ENCODE measurements at regions not wholly inside any gene's neighbourhood (a gene's known extent, or its start where the extent isn't known, plus 50 kb on each side); places are given as distances from the start of the nearest gene placed in this dataset.
A peak's percentile ranks its signal among the peaks of the same experiment; 100 is the strongest.

DNA sequence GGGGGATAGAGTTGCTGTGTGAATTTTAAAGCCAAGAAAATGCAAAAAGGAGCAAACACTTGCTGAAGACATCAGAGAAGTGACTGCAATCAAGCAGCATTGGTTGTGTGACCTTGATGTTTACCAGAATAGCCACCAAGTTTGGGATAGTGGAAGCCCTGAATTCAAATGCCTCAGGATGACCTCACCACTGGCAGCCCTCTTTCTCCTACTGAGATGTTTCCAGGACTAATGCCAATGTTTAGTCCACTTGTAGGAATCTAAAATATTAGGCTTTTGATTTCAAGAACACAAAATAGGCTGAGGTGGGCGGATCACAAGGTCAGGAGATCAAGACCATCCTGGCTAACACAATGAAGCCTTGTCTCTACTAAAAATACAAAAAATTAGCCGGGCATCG, 112.2 kb upstream of the NUDT12 start:
- no peak for DNase-seq (ENCODE audit: extremely low read depth, low read depth)
- TF ChIP-seq, protein P1, sequence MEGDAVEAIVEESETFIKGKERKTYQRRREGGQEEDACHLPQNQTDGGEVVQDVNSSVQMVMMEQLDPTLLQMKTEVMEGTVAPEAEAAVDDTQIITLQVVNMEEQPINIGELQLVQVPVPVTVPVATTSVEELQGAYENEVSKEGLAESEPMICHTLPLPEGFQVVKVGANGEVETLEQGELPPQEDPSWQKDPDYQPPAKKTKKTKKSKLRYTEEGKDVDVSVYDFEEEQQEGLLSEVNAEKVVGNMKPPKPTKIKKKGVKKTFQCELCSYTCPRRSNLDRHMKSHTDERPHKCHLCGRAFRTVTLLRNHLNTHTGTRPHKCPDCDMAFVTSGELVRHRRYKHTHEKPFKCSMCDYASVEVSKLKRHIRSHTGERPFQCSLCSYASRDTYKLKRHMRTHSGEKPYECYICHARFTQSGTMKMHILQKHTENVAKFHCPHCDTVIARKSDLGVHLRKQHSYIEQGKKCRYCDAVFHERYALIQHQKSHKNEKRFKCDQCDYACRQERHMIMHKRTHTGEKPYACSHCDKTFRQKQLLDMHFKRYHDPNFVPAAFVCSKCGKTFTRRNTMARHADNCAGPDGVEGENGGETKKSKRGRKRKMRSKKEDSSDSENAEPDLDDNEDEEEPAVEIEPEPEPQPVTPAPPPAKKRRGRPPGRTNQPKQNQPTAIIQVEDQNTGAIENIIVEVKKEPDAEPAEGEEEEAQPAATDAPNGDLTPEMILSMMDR (IDR thresholded peaks at IDR 0.05; ENCODE audit: low read depth, low read length, missing control alignments) = no peak
- H3K4me3 ChIP-seq (replicated peaks; ENCODE audit: low read depth, low read length) = no peak overlapping the region

DNA sequence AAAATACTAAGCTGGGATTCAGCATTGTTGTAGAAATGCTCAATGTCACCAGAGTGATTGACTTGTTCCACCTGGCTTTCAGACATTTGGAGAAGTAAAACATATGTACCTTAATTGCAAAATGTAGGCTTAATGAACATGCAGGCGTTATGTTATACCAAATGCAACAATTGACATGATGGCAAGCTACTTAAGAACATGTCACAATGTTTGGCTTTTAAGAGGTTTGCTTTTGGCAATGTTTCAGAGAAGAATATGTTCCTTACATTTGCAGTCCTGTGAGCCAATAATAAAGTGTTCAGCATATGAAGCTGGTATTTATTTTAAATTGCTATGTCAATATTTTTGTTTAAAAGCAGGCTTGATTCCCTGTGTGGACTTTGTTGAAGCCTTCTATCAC, 111.7 kb upstream of the NUDT12 start:
- no peak overlapping the region for H3K4me3 ChIP-seq (replicated peaks; ENCODE audit: low read depth, low read length)
- TF ChIP-seq, protein P1 (IDR thresholded peaks at IDR 0.05; ENCODE audit: low read depth, low read length, missing control alignments) = no peak
- DNase-seq (ENCODE audit: extremely low read depth, low read depth) = no peak

DNA sequence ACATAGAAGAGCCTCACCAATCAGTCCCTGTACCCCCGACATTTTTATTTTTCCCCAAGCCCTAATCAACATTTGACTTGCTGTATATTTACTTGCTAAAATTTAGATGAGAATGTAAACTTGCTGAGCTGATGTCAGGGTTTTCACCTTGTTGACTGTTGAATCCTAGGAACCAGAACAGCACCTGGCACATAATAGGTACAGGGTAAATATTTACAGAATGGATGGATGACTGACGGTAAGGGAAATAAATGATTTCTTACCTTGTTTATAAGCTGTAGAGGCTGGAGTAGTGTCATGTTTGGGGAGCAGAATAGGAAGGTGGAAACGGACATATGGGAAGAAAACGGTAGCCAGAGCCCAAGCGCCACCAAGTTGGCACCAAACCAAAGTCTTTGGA, 107.0 kb upstream of the NUDT12 start:
- H3K4me3 ChIP-seq (replicated peaks; ENCODE audit: low read depth, low read length) = no peak overlapping the region
- TF ChIP-seq, protein P1 (IDR thresholded peaks at IDR 0.05; ENCODE audit: low read depth, low read length, missing control alignments) = no peak
- DNase-seq (ENCODE audit: extremely low read depth, low read depth) = no peak

DNA sequence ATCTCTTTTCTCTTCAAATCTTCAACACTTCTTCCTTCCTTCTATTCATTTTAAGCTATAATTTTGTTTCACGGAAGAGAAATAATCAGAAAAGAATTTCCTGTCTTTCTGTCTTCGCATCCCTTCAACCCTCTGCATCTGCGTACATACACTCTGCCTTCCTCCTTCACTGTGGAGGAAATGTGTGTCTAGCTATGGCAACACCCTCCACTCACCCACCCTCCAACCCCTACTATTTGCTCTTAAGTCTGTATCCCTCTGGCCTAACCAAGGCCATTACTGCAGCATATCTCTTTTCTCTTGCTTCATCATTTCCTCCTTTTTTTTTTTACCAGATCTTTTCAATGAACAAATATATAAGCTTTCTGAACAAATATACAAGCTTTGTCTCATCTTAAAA, 105.7 kb upstream of the NUDT12 start:
- no peak overlapping the region for H3K4me3 ChIP-seq (replicated peaks; ENCODE audit: low read depth, low read length)
- TF ChIP-seq, protein P1 (IDR thresholded peaks at IDR 0.05; ENCODE audit: low read depth, low read length, missing control alignments) = no peak
- DNase-seq (ENCODE audit: extremely low read depth, low read depth) = no peak

DNA sequence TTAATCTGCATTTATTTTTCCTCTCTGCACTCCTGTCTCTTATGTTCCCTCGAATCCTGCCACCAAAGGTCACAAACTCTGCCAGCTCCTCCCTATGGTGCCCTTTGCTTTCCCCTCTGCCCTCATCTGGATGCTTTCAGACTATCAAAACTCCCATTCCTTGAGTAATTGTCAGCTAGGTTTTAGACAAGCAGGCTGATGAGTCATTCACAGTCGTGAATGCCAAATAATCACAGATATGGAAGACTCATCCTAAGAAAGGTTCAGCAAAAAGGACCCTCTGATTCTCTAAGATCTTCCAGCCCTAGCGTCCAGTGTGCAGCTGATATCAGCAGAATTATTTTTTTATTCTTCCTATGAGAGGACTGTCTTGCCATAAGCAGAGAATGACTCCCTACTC, 104.5 kb upstream of the NUDT12 start:
- TF ChIP-seq, protein P1 (IDR thresholded peaks at IDR 0.05; ENCODE audit: low read depth, low read length, missing control alignments) = no peak
- H3K4me3 ChIP-seq (replicated peaks; ENCODE audit: low read depth, low read length) = no peak overlapping the region
- no peak for DNase-seq (ENCODE audit: extremely low read depth, low read depth)

DNA sequence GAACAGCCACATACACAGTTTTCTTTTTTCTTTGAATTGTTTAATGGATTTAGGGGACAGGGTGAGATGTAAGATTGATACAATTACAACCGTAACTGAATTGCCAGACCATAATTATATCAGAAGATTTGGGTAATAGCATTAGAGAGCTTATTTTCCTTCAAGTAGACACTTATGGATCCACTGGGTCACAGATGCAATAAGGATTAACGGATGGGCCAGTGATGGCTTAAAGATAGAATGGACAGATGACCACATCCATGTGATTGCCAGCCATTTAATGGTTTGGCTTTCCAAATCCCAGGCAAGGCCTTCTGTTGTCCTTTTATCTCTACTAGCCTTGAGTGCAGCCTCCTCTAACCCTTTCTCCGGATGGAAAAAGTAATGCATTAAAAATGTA, 94.7 kb upstream of the NUDT12 start:
- DNase-seq (ENCODE audit: extremely low read depth, low read depth) = no peak
- TF ChIP-seq, protein P1 (IDR thresholded peaks at IDR 0.05; ENCODE audit: low read depth, low read length, missing control alignments) = no peak
- H3K4me3 ChIP-seq (replicated peaks; ENCODE audit: low read depth, low read length) = no peak overlapping the region

DNA sequence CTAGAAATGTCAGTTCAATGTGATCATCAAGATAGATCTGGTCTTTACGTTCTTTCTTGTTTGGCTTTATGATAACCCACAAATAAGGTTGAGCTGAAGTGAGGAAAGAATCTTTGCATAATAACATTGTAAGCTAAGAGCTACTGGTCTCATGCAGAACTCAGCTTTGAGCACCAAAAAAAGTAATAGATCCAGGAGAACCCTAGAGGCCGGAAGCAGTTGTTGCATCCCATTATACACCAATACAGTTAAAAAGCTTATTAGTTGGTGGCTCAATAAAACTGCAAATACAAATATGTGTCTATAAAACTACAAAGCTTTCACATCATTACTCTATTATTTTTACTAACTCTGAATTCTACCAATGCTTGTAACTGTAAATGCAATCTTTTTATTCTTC, 85.5 kb upstream of the NUDT12 start:
- TF ChIP-seq, protein P1 (IDR thresholded peaks at IDR 0.05; ENCODE audit: low read depth, low read length, missing control alignments) = peak; percentile 4
- no peak overlapping the region for H3K4me3 ChIP-seq (replicated peaks; ENCODE audit: low read depth, low read length)
- no peak for DNase-seq (ENCODE audit: extremely low read depth, low read depth)

Data from HFF-Myc (cell line).